Pancreas (tissue), 10 donors: ENCODE measurements at regions not wholly inside any gene's neighbourhood (a gene's known extent, or its start where the extent isn't known, plus 50 kb on each side); places are given as distances from the start of the nearest gene placed in this dataset.

Source experiments
- ATAC-seq, 4 donors: fragments of 200-7000 bp; cut with Tn5 transposase; one replicate each; pipeline versions ENCODE4 v1.8.0 to v1.9.1; 2020; ENCODE audit warnings: mild to moderate bottlenecking in 4 of 4, moderate library complexity in 4 of 4
- DNase-seq, 6 donors: peaks; one replicate each; pipeline ENCODE4 v3.0.0-alpha.2; 2020
- FAIRE-seq: peaks from 2 replicates; lab custom pipeline; 2012; peaks lifted over from hg19 to GRCh38; lab: Jason Lieb, UNC
- H3K27ac ChIP-seq, 4 donors: fragments of 200-600 bp; sonication (generic); 1 replicate in 3 of 4; 2 replicates in 1 of 4; pipeline versions ENCODE4 v1.5.0 to v1.8.0; 2020
- H3K27me3 ChIP-seq, 4 donors: fragments of 200-600 bp; one replicate each; pipeline ENCODE4 v1.8.0; 2021
- H3K36me3 ChIP-seq, 3 donors: fragments of 200-600 bp; sonication (generic) in 1 of 3; one replicate each; pipeline versions ENCODE4 v1.5.0 to v1.8.0; 2020 to 2021
- H3K4me1 ChIP-seq, 3 donors: fragments of 200-600 bp; one replicate each; pipeline ENCODE4 v1.8.0; 2021
- H3K4me3 ChIP-seq, 4 donors: fragments of 200-600 bp; sonication (generic) in 2 of 4; one replicate each; pipeline versions ENCODE4 v1.5.0 to v1.8.0; 2020 to 2021
- H3K9me3 ChIP-seq, 4 donors: fragments of 200-600 bp; one replicate each; pipeline ENCODE4 v1.8.0; 2021
- WGBS, 2 donors: extraction: QIAGEN DNeasy Blood & Tissue Kit; methylation state at CpG; one replicate each; pipeline ENCODE4 v1.1.7; 2013; 5-methylcytosine and 5-hydroxymethylcytosine counted together
- intact Hi-C, 3 donors: fragments of 100-400 bp; cut with DNase I; formaldehyde crosslinking; loops; one replicate each; pipeline versions ENCODE4 v1.11.1 to v1.14.2; 2022
- TF ChIP-seq, protein P1 (sequence below), 4 donors: fragments of 200-600 bp; sonication (generic) in 3 of 4; IDR thresholded peaks; one replicate each; pipeline versions ENCODE4 v1.5.0 to v1.8.0; 2021; ENCODE audit warnings: antibody characterized with exemption in 4 of 4
- donor health status: healthy with polysubstance abuse.
- donor health status: DM: no; HTN: no; CAD: no; lungs with moderate emphysema.
- donor health status: DM: no; HTN: no; CAD: no.
- donor health status: control.
- donor health status: control.
- donor health status: Bipolar disorder and iron deficiency.
- donor health status: DM: yes; HTN: yes; CAD: no.
- donor health status: DM: no; HTN: no; CAD: no.
- donor health status: DM: no; HTN: no; CAD: no.
- donor health status: DM: yes; HTN: yes; CAD: no.

GRCh38 chr1:112060261-112060660 is 70.8 kb upstream of the KCND3 start:
- no peaks in the 10 kb centered on the region for H3K4me1 ChIP-seq
- no peak overlapping the region for H3K27ac ChIP-seq
- TF ChIP-seq, protein P1, sequence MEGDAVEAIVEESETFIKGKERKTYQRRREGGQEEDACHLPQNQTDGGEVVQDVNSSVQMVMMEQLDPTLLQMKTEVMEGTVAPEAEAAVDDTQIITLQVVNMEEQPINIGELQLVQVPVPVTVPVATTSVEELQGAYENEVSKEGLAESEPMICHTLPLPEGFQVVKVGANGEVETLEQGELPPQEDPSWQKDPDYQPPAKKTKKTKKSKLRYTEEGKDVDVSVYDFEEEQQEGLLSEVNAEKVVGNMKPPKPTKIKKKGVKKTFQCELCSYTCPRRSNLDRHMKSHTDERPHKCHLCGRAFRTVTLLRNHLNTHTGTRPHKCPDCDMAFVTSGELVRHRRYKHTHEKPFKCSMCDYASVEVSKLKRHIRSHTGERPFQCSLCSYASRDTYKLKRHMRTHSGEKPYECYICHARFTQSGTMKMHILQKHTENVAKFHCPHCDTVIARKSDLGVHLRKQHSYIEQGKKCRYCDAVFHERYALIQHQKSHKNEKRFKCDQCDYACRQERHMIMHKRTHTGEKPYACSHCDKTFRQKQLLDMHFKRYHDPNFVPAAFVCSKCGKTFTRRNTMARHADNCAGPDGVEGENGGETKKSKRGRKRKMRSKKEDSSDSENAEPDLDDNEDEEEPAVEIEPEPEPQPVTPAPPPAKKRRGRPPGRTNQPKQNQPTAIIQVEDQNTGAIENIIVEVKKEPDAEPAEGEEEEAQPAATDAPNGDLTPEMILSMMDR (IDR thresholded peaks at IDR 0.05): no peak
- DNase-seq: no peak
- H3K9me3 ChIP-seq: no peaks in the 10 kb centered on the region
- WGBS, 2 donors: 64 to 68% methylated on average over 1 of the region's 1 CpG
- no peaks in the 10 kb centered on the region for H3K36me3 ChIP-seq
- intact Hi-C loops: no loop called here
- no peaks in the 10 kb centered on the region for H3K27me3 ChIP-seq
- ATAC-seq: no peak
- FAIRE-seq: no peak
- H3K4me3 ChIP-seq: no peak overlapping the region

GRCh38 chr1:112061056-112061455 is 71.6 kb upstream of the KCND3 start:
- WGBS, 2 donors: 66 to 84% methylated on average over 5 of the region's 5 CpGs
- H3K4me3 ChIP-seq: no peak overlapping the region
- H3K36me3 ChIP-seq: no peaks in the 10 kb centered on the region
- H3K27me3 ChIP-seq: no peaks in the 10 kb centered on the region
- intact Hi-C loops: no loop called here
- no peak overlapping the region for H3K27ac ChIP-seq
- DNase-seq (no peak), ATAC-seq (no peak), FAIRE-seq (no peak)
- H3K9me3 ChIP-seq: no peaks in the 10 kb centered on the region
- H3K4me1 ChIP-seq: no peaks in the 10 kb centered on the region
- TF ChIP-seq, protein P1 (IDR thresholded peaks at IDR 0.05): no peak

DNA sequence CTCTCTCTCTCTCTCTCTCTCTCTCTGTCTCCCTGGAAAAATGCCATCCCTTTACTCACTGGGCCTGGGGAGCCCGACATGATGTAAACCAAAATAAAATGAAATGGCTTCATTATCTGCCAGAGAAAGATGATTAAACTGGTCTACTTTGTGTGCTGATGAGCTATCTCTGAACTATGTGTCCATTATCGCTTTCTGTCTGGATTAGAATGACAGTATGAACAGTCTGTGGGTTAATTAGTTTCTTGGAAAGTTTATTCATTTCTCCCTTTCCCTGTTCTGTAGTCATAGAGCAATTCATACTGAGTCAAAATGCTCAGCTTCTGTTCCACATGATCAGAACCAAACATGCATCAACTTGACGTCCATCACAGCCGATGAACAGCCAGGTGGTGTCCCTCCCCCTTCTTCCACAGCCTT is 72.4 kb upstream of the KCND3 start:
- no peak for DNase-seq
- H3K27me3 ChIP-seq: no peaks in the 10 kb centered on the region
- TF ChIP-seq, protein P1 (IDR thresholded peaks at IDR 0.05): no peak
- ATAC-seq: no peak
- no peak overlapping the region for H3K27ac ChIP-seq
- H3K36me3 ChIP-seq: no peaks in the 10 kb centered on the region
- no peak overlapping the region for H3K4me3 ChIP-seq
- intact Hi-C loops: no loop called here
- WGBS, 2 donors: 63 to 65% methylated on average over 4 of the region's 4 CpGs
- no peaks in the 10 kb centered on the region for H3K4me1 ChIP-seq
- no peak for FAIRE-seq
- no peaks in the 10 kb centered on the region for H3K9me3 ChIP-seq

- no peak overlapping the region for H3K4me3 ChIP-seq
- TF ChIP-seq, protein P1 (IDR thresholded peaks at IDR 0.05): no peak
- WGBS, 2 donors: 56 to 59% methylated on average over 12 of the region's 12 CpGs
- no peak for DNase-seq
- no peaks in the 10 kb centered on the region for H3K4me1 ChIP-seq
- intact Hi-C loops: no loop called here
- H3K9me3 ChIP-seq: no peaks in the 10 kb centered on the region
- peak in 2 of 4 donors; percentile 69 to 77 for ATAC-seq
- no peak for FAIRE-seq
- no peaks in the 10 kb centered on the region for H3K27me3 ChIP-seq
- no peaks in the 10 kb centered on the region for H3K36me3 ChIP-seq
- H3K27ac ChIP-seq: no peak overlapping the region
Measured at GRCh38 chr1:112063781-112064728, 74.6 kb upstream of the KCND3 start.

- H3K4me1 ChIP-seq: no peaks in the 10 kb centered on the region
- H3K9me3 ChIP-seq: no peaks in the 10 kb centered on the region
- 91 to 96% methylated on average over 1 of the region's 1 CpG for WGBS, 2 donors
- intact Hi-C loops: no loop called here
- no peaks in the 10 kb centered on the region for H3K27me3 ChIP-seq
- ATAC-seq (no peak), FAIRE-seq (no peak), DNase-seq (no peak)
- H3K27ac ChIP-seq: no peak overlapping the region
- TF ChIP-seq, protein P1 (IDR thresholded peaks at IDR 0.05): no peak
- H3K4me3 ChIP-seq: no peak overlapping the region
- H3K36me3 ChIP-seq: no peaks in the 10 kb centered on the region
Measured at GRCh38 chr1:112067989-112068388, 78.5 kb upstream of the KCND3 start.
